ENCODE measurements at regions not wholly inside any gene's neighbourhood (a gene's known extent, or its start where the extent isn't known, plus 50 kb on each side); places are given as distances from the start of the nearest gene placed in this dataset.

DNA sequence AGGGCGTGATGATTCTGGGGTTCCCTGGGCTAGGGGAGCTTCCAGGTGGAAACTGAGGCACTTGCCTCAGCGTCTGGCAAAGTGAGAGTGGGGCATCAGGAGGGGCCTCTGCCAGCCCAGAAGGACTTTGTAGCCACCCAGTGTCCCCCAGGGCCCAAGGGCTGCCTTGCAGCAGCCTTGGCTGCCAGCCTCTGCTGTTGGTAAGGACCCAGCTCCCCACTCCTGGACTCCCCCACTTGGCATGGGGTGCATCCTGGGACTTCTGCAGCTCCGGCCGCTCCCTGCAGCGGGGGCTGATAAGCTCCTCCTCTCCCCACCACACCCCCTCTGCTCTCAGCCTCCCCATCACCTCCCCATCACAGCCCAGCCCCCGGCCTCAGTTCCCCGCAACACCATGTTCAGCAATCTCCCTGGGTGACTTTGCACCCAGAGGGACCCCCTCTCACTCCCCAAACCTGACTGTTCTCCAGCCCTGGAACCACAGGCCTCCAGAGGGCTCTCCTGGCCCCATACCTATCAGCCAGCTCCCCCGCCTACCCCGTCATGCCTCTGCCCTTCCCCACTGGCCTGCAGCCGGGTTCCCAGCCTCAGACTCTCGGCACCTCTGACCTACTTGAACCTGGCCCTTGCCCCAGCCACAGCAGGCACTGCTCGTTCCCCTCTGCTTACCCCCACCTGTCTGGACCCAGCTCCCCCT, 113.0 kb downstream of the CRYAA start:
- TF ChIP-seq GATA3 (IDR thresholded peaks at IDR 0.05; ENCODE audit: low read depth, low read length), result no peak
- TF ChIP-seq GATA2 (IDR thresholded peaks at IDR 0.05; ENCODE audit: low read depth, low read length), result no peak
